ENCODE measurements at regions not wholly inside any gene's neighbourhood (a gene's known extent, or its start where the extent isn't known, plus 50 kb on each side); places are given as distances from the start of the nearest gene placed in this dataset.

GRCh38 chr7:32264702-32265284, 194.6 kb upstream of the PDE1C start:
- Mint-ChIP-seq H3K27ac (no peak overlapping the region), H3K4me3 (no peak overlapping the region), H3K27me3 (ENCODE audit: low read depth) (peaks cover 5% of the 10 kb centered on the region), H3K9me3 (no peaks in the 10 kb centered on the region), H3K4me1 (peaks cover 15% of the 10 kb centered on the region), H3K36me3 (no peaks in the 10 kb centered on the region)
- DNase-seq (ENCODE audit: low spot score in 2 of 2, unreplicated experiment in 2 of 2) = no peak
- TF ChIP-seq CTCF (IDR thresholded peaks at IDR 0.05; ENCODE audit: unreplicated experiment) = no peak

GRCh38 chr7:32263611-32264010, 193.4 kb upstream of the PDE1C start:
- Mint-ChIP-seq H3K9me3 (no peaks in the 10 kb centered on the region), H3K4me3 (no peak overlapping the region), H3K27ac (no peak overlapping the region), H3K36me3 (no peaks in the 10 kb centered on the region), H3K27me3 (ENCODE audit: low read depth) (peaks cover 5% of the 10 kb centered on the region), H3K4me1 (peaks cover 17% of the 10 kb centered on the region)
- no peak for TF ChIP-seq CTCF (IDR thresholded peaks at IDR 0.05; ENCODE audit: unreplicated experiment)
- no peak for DNase-seq (ENCODE audit: low spot score in 2 of 2, unreplicated experiment in 2 of 2)

- Mint-ChIP-seq H3K4me3 (no peak overlapping the region), H3K4me1 (peaks cover 17% of the 10 kb centered on the region), H3K36me3 (no peaks in the 10 kb centered on the region), H3K27ac (no peak overlapping the region), H3K27me3 (ENCODE audit: low read depth) (peaks cover 1% of the 10 kb centered on the region), H3K9me3 (no peaks in the 10 kb centered on the region)
- DNase-seq (ENCODE audit: low spot score in 2 of 2, unreplicated experiment in 2 of 2) = no peak
- TF ChIP-seq CTCF (IDR thresholded peaks at IDR 0.05; ENCODE audit: unreplicated experiment) = no peak
Observed at GRCh38 chr7:32262315-32262714, 192.1 kb upstream of the PDE1C start.

DNA sequence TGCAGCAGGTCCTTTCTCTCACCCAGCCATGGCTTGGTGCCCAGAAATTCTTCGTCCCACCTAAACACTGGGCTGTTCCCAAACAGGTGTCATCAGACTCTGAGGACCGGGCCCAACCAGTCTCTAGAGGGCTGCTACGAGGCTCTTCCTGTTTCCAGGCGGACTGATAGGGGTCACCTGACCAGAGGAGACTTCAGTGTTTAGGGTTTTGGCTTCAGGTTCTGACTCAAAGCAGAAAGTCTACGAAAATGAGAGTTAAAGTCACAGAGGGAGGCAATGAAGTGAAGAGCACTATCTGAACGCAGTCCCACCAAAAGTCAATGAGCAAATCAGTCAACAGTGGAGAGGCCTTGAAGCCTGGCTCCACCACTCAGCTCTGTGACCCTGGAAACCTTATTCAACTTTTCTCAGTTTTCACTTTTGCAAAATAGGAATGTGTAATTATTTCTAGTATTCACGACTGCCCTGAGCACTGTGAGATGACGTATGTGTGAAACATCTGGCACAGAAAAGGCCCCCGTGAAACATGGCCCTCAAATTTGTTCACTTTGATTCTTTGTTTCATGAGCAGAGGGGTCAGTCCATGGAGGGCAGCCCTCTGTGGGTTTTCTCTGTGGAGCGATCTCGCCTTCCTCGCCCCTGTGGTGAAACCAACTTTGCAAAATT, 189.9 kb upstream of the PDE1C start:
- Mint-ChIP-seq H3K9me3 (no peaks in the 10 kb centered on the region), H3K36me3 (no peaks in the 10 kb centered on the region), H3K27me3 (ENCODE audit: low read depth) (no peaks in the 10 kb centered on the region), H3K4me3 (no peak overlapping the region), H3K4me1 (peaks cover 21% of the 10 kb centered on the region), H3K27ac (no peak overlapping the region)
- TF ChIP-seq CTCF (IDR thresholded peaks at IDR 0.05; ENCODE audit: unreplicated experiment) = no peak
- DNase-seq (ENCODE audit: low spot score in 2 of 2, unreplicated experiment in 2 of 2) = no peak

GRCh38 chr7:32258265-32258664, 188.1 kb upstream of the PDE1C start:
- Mint-ChIP-seq H3K4me3 (no peak overlapping the region), H3K27me3 (ENCODE audit: low read depth) (no peaks in the 10 kb centered on the region), H3K4me1 (peaks cover 21% of the 10 kb centered on the region), H3K36me3 (no peaks in the 10 kb centered on the region), H3K27ac (no peak overlapping the region), H3K9me3 (no peaks in the 10 kb centered on the region)
- no peak for TF ChIP-seq CTCF (IDR thresholded peaks at IDR 0.05; ENCODE audit: unreplicated experiment)
- DNase-seq (ENCODE audit: low spot score in 2 of 2, unreplicated experiment in 2 of 2) = no peak

Measured in mesothelial cell of epicardium (in vitro differentiated cells).